GM12878 (cell line): ENCODE measurements at regions not wholly inside any gene's neighbourhood (a gene's known extent, or its start where the extent isn't known, plus 50 kb on each side); places are given as distances from the start of the nearest gene placed in this dataset.

ENCODE experiments used
- CBX5 ChIP-seq: sonication (generic); IDR thresholded peaks from 2 replicates; pipeline ENCODE4 v1.6.1; 2016; ENCODE audit warnings: low read depth, moderate library complexity, mild to moderate bottlenecking, inconsistent platforms
- EP300 ChIP-seq, 2 experiments: fragments of 150-350 bp in 1 of 2; IDR thresholded peaks; 2 replicates each; pipeline ENCODE4 v1.6.1; 2011 to 2012; ENCODE audit warnings: low read depth in 2 of 2, low read length in 2 of 2, borderline replicate concordance in 1 of 2, improper control_type of control experiment in 1 of 2, inconsistent platforms in 1 of 2; ENCODE audit not compliant: control insufficient read depth in 1 of 2
- MEF2A ChIP-seq: IDR thresholded peaks from 2 replicates; pipeline ENCODE4 v1.6.1; 2011; ENCODE audit warnings: low read depth, mild to moderate bottlenecking, low read length, moderate library complexity; ENCODE audit not compliant: insufficient read depth
- MXI1 ChIP-seq: fragments of 150-350 bp; IDR thresholded peaks from 2 replicates; pipeline ENCODE4 v1.6.1; 2011; ENCODE audit warnings: low read depth, mild to moderate bottlenecking, inconsistent platforms, low read length, improper control_type of control experiment
- NKRF ChIP-seq: fragments of 450-650 bp; conservative IDR thresholded peaks from 2 replicates; pipeline ENCODE4 v1.6.1; 2017; ENCODE audit warnings: mild to moderate bottlenecking, moderate library complexity
- RFX5 ChIP-seq: IDR thresholded peaks from 2 replicates; pipeline ENCODE4 v1.6.1; 2011; ENCODE audit warnings: low read depth, low read length, improper control_type of control experiment
- SMAD5 ChIP-seq: IDR thresholded peaks from 2 replicates; pipeline ENCODE4 v1.6.1; 2016; ENCODE audit warnings: antibody characterized with exemption, low read depth
- STAT3 ChIP-seq: IDR thresholded peaks from 2 replicates; pipeline ENCODE4 v1.6.1; 2011; ENCODE audit warnings: low read depth, low read length, improper control_type of control experiment
- ZNF217 ChIP-seq: fragments of 450-650 bp; IDR thresholded peaks from 2 replicates; pipeline ENCODE4 v1.6.1; 2017; ENCODE audit warnings: antibody characterized with exemption, mild to moderate bottlenecking
- ZZZ3 ChIP-seq: IDR thresholded peaks from 2 replicates; pipeline ENCODE4 v1.6.1; 2011; ENCODE audit warnings: low read depth; ENCODE audit not compliant: control insufficient read depth, insufficient read length
- TF ChIP-seq, protein P1 (sequence below): fragments of 450-650 bp; formaldehyde crosslinking; IDR thresholded peaks from 2 replicates; pipeline ENCODE4 v1.4.0; 2020; ENCODE audit warnings: mild to moderate bottlenecking, moderate library complexity

DNA sequence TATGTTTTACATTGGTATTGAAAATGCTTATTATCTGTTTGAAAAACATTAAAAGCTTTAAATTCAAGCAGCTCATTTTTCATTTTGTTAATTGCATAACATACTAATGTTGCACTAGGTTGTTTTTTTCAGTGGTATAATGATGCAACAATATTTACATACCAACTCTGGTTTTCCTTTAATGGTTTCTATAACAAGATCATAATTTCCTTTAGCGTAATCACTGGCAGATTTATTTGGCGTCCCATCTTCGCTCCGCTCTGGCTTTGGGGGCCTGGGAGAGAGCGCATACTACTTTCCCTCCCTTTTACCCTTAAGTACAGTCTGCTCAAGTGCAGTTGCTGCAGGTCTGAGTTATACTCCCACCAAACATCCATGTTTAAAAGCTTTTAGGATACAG lies 574.1 kb downstream of the PRKD1 start (continued):
- TF ChIP-seq, protein P1, sequence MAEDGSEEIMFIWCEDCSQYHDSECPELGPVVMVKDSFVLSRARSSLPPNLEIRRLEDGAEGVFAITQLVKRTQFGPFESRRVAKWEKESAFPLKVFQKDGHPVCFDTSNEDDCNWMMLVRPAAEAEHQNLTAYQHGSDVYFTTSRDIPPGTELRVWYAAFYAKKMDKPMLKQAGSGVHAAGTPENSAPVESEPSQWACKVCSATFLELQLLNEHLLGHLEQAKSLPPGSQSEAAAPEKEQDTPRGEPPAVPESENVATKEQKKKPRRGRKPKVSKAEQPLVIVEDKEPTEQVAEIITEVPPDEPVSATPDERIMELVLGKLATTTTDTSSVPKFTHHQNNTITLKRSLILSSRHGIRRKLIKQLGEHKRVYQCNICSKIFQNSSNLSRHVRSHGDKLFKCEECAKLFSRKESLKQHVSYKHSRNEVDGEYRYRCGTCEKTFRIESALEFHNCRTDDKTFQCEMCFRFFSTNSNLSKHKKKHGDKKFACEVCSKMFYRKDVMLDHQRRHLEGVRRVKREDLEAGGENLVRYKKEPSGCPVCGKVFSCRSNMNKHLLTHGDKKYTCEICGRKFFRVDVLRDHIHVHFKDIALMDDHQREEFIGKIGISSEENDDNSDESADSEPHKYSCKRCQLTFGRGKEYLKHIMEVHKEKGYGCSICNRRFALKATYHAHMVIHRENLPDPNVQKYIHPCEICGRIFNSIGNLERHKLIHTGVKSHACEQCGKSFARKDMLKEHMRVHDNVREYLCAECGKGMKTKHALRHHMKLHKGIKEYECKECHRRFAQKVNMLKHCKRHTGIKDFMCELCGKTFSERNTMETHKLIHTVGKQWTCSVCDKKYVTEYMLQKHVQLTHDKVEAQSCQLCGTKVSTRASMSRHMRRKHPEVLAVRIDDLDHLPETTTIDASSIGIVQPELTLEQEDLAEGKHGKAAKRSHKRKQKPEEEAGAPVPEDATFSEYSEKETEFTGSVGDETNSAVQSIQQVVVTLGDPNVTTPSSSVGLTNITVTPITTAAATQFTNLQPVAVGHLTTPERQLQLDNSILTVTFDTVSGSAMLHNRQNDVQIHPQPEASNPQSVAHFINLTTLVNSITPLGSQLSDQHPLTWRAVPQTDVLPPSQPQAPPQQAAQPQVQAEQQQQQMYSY: no peak
- no peak for TF ChIP-seq EP300 (IDR thresholded peaks at IDR 0.05; ENCODE audit: borderline replicate concordance in 1 of 2, control insufficient read depth in 1 of 2, low read depth in 2 of 2, low read length in 2 of 2)
- no peak for TF ChIP-seq SMAD5
- TF ChIP-seq RFX5: no peak
- no peak for TF ChIP-seq STAT3
- TF ChIP-seq MEF2A: no peak
- TF ChIP-seq NKRF: no peak
- no peak for TF ChIP-seq ZZZ3
- no peak for TF ChIP-seq MXI1
- TF ChIP-seq ZNF217: no peak
- TF ChIP-seq CBX5: no peak
